H1 (cell line): ENCODE measurements at regions not wholly inside any gene's neighbourhood (a gene's known extent, or its start where the extent isn't known, plus 50 kb on each side); places are given as distances from the start of the nearest gene placed in this dataset.

Experiments used
- JUND ChIP-seq: IDR thresholded peaks from 2 replicates; pipeline ENCODE4 v1.6.1; 2011; ENCODE audit warnings: mild to moderate bottlenecking, improper control_type of control experiment, low read length
- RBBP5 ChIP-seq: IDR thresholded peaks from 2 replicates; pipeline ENCODE4 v1.7.1; 2012; ENCODE audit warnings: low read depth, mild to moderate bottlenecking, inconsistent platforms, low read length, moderate library complexity, borderline replicate concordance
- TF ChIP-seq, protein P1 (sequence below): fragments of 300-600 bp; sonication (generic); IDR thresholded peaks from 2 replicates; pipeline ENCODE4 v1.7.1; 2012; ENCODE audit warnings: low read length, moderate library complexity, mild to moderate bottlenecking, inconsistent platforms; ENCODE audit not compliant: insufficient replicate concordance

DNA sequence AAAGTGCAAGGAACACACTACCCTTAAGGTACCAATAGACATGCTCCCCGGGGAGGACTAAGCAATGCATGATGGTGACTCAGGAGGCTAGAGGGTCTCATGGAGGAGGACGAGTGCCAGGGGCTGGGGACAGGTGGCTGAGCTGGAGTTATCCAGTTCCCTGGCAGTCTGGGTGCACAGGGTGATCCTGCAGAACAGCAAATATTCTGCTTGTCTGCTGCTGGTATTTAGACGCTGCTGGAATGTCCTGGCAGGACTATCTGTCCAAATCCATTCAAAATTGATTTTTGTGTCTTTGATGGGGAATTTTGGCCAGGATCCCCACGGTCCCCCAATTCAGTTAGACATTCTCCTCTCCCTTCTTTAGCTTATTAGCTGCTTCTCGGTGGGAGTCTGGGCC, 138.7 kb downstream of the C12orf75 start (continued):
- TF ChIP-seq, protein P1, sequence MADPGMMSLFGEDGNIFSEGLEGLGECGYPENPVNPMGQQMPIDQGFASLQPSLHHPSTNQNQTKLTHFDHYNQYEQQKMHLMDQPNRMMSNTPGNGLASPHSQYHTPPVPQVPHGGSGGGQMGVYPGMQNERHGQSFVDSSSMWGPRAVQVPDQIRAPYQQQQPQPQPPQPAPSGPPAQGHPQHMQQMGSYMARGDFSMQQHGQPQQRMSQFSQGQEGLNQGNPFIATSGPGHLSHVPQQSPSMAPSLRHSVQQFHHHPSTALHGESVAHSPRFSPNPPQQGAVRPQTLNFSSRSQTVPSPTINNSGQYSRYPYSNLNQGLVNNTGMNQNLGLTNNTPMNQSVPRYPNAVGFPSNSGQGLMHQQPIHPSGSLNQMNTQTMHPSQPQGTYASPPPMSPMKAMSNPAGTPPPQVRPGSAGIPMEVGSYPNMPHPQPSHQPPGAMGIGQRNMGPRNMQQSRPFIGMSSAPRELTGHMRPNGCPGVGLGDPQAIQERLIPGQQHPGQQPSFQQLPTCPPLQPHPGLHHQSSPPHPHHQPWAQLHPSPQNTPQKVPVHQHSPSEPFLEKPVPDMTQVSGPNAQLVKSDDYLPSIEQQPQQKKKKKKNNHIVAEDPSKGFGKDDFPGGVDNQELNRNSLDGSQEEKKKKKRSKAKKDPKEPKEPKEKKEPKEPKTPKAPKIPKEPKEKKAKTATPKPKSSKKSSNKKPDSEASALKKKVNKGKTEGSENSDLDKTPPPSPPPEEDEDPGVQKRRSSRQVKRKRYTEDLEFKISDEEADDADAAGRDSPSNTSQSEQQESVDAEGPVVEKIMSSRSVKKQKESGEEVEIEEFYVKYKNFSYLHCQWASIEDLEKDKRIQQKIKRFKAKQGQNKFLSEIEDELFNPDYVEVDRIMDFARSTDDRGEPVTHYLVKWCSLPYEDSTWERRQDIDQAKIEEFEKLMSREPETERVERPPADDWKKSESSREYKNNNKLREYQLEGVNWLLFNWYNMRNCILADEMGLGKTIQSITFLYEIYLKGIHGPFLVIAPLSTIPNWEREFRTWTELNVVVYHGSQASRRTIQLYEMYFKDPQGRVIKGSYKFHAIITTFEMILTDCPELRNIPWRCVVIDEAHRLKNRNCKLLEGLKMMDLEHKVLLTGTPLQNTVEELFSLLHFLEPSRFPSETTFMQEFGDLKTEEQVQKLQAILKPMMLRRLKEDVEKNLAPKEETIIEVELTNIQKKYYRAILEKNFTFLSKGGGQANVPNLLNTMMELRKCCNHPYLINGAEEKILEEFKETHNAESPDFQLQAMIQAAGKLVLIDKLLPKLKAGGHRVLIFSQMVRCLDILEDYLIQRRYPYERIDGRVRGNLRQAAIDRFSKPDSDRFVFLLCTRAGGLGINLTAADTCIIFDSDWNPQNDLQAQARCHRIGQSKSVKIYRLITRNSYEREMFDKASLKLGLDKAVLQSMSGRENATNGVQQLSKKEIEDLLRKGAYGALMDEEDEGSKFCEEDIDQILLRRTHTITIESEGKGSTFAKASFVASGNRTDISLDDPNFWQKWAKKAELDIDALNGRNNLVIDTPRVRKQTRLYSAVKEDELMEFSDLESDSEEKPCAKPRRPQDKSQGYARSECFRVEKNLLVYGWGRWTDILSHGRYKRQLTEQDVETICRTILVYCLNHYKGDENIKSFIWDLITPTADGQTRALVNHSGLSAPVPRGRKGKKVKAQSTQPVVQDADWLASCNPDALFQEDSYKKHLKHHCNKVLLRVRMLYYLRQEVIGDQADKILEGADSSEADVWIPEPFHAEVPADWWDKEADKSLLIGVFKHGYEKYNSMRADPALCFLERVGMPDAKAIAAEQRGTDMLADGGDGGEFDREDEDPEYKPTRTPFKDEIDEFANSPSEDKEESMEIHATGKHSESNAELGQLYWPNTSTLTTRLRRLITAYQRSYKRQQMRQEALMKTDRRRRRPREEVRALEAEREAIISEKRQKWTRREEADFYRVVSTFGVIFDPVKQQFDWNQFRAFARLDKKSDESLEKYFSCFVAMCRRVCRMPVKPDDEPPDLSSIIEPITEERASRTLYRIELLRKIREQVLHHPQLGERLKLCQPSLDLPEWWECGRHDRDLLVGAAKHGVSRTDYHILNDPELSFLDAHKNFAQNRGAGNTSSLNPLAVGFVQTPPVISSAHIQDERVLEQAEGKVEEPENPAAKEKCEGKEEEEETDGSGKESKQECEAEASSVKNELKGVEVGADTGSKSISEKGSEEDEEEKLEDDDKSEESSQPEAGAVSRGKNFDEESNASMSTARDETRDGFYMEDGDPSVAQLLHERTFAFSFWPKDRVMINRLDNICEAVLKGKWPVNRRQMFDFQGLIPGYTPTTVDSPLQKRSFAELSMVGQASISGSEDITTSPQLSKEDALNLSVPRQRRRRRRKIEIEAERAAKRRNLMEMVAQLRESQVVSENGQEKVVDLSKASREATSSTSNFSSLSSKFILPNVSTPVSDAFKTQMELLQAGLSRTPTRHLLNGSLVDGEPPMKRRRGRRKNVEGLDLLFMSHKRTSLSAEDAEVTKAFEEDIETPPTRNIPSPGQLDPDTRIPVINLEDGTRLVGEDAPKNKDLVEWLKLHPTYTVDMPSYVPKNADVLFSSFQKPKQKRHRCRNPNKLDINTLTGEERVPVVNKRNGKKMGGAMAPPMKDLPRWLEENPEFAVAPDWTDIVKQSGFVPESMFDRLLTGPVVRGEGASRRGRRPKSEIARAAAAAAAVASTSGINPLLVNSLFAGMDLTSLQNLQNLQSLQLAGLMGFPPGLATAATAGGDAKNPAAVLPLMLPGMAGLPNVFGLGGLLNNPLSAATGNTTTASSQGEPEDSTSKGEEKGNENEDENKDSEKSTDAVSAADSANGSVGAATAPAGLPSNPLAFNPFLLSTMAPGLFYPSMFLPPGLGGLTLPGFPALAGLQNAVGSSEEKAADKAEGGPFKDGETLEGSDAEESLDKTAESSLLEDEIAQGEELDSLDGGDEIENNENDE = no peak
- TF ChIP-seq RBBP5 (no peak), JUND (no peak)
